GM18511 (cell line): ENCODE measurements at regions not wholly inside any gene's neighbourhood (a gene's known extent, or its start where the extent isn't known, plus 50 kb on each side); places are given as distances from the start of the nearest gene placed in this dataset.
"Not testable (repeated sequence)": the region's sequence is repeated elsewhere in the genome, so short reads cannot be mapped to it uniquely, and the experiment has no call there.

Experiments
- ATAC-seq: cut with Tn5 transposase; IDR thresholded peaks from one replicate; pipeline ENCODE4 v1.9.1; 2021; ENCODE audit warnings: mild to moderate bottlenecking, moderate library complexity; ENCODE audit not compliant: unreplicated experiment

GRCh38 chr14:71618047-71618446 is 314.2 kb upstream of the RGS6 start:
- ATAC-seq, result no peak

GRCh38 chr14:71618716-71619115 is 313.5 kb upstream of the RGS6 start:
- ATAC-seq, result no peak

GRCh38 chr14:71619472-71619871 is 312.8 kb upstream of the RGS6 start:
- ATAC-seq, result no peak

- ATAC-seq, result no peak
Observed at GRCh38 chr14:71620401-71620800, 311.8 kb upstream of the RGS6 start.

- ATAC-seq, result no peak
Observed at GRCh38 chr14:71621276-71621675, 311.0 kb upstream of the RGS6 start.

- no peak for ATAC-seq
Observed at GRCh38 chr14:71621980-71622605, 310.1 kb upstream of the RGS6 start.

- no peak for ATAC-seq
Observed at GRCh38 chr14:71623939-71624338, 308.3 kb upstream of the RGS6 start.

GRCh38 chr14:71625175-71625574 is 307.1 kb upstream of the RGS6 start:
- no peak for ATAC-seq

GRCh38 chr14:71625891-71626701 is 306.1 kb upstream of the RGS6 start:
- no peak for ATAC-seq

- ATAC-seq, result no peak
Observed at GRCh38 chr14:71628433-71628832, 303.8 kb upstream of the RGS6 start.

GRCh38 chr14:71629250-71629649 is 303.0 kb upstream of the RGS6 start:
- ATAC-seq, result no peak

GRCh38 chr14:71629765-71630492 is 302.3 kb upstream of the RGS6 start:
- ATAC-seq, result no peak

- not testable (repeated sequence) for ATAC-seq
Observed at GRCh38 chr14:71631030-71631429, 301.2 kb upstream of the RGS6 start.

GRCh38 chr14:71632440-71632946 is 299.7 kb upstream of the RGS6 start:
- ATAC-seq, result no peak

- ATAC-seq, result no peak
Observed at GRCh38 chr14:71636076-71636475, 296.2 kb upstream of the RGS6 start.

- ATAC-seq, result no peak
Observed at GRCh38 chr14:71636820-71637471, 295.3 kb upstream of the RGS6 start.

- ATAC-seq, result no peak
Observed at GRCh38 chr14:71638523-71639196, 293.6 kb upstream of the RGS6 start.

- ATAC-seq, result no peak
Observed at GRCh38 chr14:71642715-71643114, 289.5 kb upstream of the RGS6 start.

- ATAC-seq, result no peak
Observed at GRCh38 chr14:71645656-71646055, 286.6 kb upstream of the RGS6 start.

- ATAC-seq, result no peak
Observed at GRCh38 chr14:71646518-71646917, 285.7 kb upstream of the RGS6 start.
